ENCODE measurements at regions not wholly inside any gene's neighbourhood (a gene's known extent, or its start where the extent isn't known, plus 50 kb on each side); places are given as distances from the start of the nearest gene placed in this dataset.
A peak's percentile ranks its signal among the peaks of the same experiment; 100 is the strongest.

GRCh38 chr12:27382924-27383323, 50.3 kb downstream of the BMAL2 start:
- no peak for DNase-seq

GRCh38 chr12:27383429-27384260, 51.0 kb downstream of the BMAL2 start:
- peak; percentile 90 for DNase-seq

DNA sequence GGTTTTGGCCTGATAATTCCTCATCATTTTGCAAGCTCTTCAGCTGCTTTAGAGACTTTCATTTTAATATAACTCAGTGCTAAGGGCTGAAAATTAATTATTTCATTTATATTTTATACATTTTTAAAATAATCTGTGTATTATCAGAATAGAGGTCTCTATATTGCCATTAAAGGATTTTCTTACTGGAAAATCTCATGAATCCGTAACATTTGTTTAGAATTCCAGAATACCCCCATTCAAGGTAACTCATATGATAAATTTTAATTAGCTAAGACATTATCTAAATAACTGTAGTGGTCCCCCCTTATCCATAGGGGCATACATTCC, 51.6 kb downstream of the BMAL2 start:
- no peak for DNase-seq

- DNase-seq: no peak
Observed at GRCh38 chr12:27385766-27386564, 53.3 kb downstream of the BMAL2 start.

- no peak for DNase-seq
Observed at GRCh38 chr12:27387473-27387872, 54.8 kb downstream of the BMAL2 start.

DNA sequence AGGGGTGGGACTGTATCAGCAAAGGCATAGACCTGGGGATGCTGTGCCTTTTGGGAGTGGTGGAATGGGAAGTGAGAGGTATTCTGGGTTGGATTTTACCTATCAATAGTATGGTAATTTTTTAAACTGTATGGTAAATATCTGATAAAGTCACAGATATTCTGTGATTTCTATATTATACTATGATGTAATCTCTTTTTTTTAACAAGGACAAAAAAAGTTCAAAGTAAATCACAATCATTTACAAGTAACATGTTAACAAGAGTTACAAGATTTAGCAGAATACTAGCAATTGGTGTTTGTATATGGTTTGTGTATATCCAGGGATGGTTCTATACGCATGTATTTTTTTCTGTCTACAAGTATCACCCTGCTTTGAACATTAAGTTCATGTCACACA, 56.0 kb downstream of the BMAL2 start:
- no peak for DNase-seq

- DNase-seq: no peak
Observed at GRCh38 chr12:27394676-27395075, 51.9 kb upstream of the SMCO2 start.

DNA sequence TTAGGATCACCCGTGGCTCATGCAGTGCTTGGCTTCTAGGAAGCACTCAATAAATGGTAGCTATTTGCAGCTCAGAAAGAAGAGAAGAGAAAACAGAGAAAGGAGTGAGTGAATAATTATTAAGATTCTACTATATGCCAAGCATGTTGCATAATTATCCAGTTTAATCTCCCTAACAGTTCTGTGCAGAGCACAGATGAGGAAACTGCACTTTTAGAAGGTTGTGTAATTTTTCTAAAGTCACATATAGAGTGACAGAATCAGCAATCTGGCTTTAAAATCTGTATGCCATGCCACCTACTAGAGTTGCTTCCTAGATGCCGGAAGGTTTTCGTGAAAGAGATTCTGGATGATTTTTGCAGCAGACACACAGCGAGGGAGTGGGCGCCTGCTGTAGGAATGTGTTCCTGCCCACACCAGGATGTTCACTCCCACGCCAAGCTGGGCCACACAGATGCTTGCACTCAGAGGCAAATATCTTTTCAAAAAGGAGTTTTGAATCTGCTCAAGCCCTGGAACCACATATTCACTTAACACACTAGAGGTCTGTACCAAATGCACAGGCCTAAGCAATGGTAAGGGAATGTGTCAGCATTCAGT, 50.2 kb upstream of the SMCO2 start:
- DNase-seq: no peak

Measured in NCI-H2171 treated with DMSO at 0.1 percent for 48 hours (cell line).